Kidney epithelial cell (primary cell): ENCODE measurements at regions not wholly inside any gene's neighbourhood (a gene's known extent, or its start where the extent isn't known, plus 50 kb on each side); places are given as distances from the start of the nearest gene placed in this dataset.

Experiments
- DNase-seq: peaks from one replicate; pipeline ENCODE4 v3.0.0-alpha.2; 2010; ENCODE audit warnings: low read depth
- H3K27me3 ChIP-seq: 2 replicates; pipeline ENCODE4 v1.6.0; 2011; ENCODE audit warnings: low read length; ENCODE audit not compliant: control insufficient read depth, insufficient read depth
- H3K36me3 ChIP-seq: 2 replicates; pipeline ENCODE4 v1.5.1; 2011; ENCODE audit warnings: low read length; ENCODE audit not compliant: control insufficient read depth, insufficient read depth
- H3K4me3 ChIP-seq: 2 replicates; pipeline ENCODE4 v1.5.1; 2011; ENCODE audit warnings: low read depth, mild to moderate bottlenecking, control low read depth, low read length
- CTCF ChIP-seq: IDR thresholded peaks from 2 replicates; pipeline ENCODE4 v1.5.1; 2011; ENCODE audit warnings: mild to moderate bottlenecking, moderate library complexity, low read length, control low read depth, inconsistent platforms; ENCODE audit not compliant: insufficient read depth, poor library complexity, severe bottlenecking

GRCh38 chr3:14340960-14341708, 61.3 kb upstream of the SLC6A6 start:
- no peak for DNase-seq
- Histone ChIP-seq H3K27me3 (peaks cover 15% of the 10 kb centered on the region), H3K36me3 (no peaks in the 10 kb centered on the region), H3K4me3 (no peak overlapping the region)
- TF ChIP-seq CTCF = no peak

- Histone ChIP-seq H3K27me3 (peaks cover 9% of the 10 kb centered on the region), H3K4me3 (no peak overlapping the region), H3K36me3 (no peaks in the 10 kb centered on the region)
- TF ChIP-seq CTCF = no peak
- DNase-seq = no peak
These were observed 58.9 kb upstream of the SLC6A6 start for GRCh38 chr3:14343338-14344112.

GRCh38 chr3:14344351-14344750, 58.1 kb upstream of the SLC6A6 start:
- Histone ChIP-seq H3K4me3 (no peak overlapping the region), H3K27me3 (peaks cover 14% of the 10 kb centered on the region), H3K36me3 (no peaks in the 10 kb centered on the region)
- no peak for TF ChIP-seq CTCF
- DNase-seq = no peak

- no peak for TF ChIP-seq CTCF
- Histone ChIP-seq H3K36me3 (no peaks in the 10 kb centered on the region), H3K27me3 (peaks cover 18% of the 10 kb centered on the region), H3K4me3 (no peak overlapping the region)
- DNase-seq = no peak
These were observed 56.8 kb upstream of the SLC6A6 start for GRCh38 chr3:14345496-14346150.

GRCh38 chr3:14346191-14346590, 56.2 kb upstream of the SLC6A6 start:
- no peak for DNase-seq
- H3K36me3 ChIP-seq = no peaks in the 10 kb centered on the region
- peaks cover 18% of the 10 kb centered on the region for H3K27me3 ChIP-seq
- no peak overlapping the region for H3K4me3 ChIP-seq
- no peak for TF ChIP-seq CTCF
